BE2C (cell line): ENCODE measurements at regions not wholly inside any gene's neighbourhood (a gene's known extent, or its start where the extent isn't known, plus 50 kb on each side); places are given as distances from the start of the nearest gene placed in this dataset.

Source experiments
- DNase-seq: peaks from one replicate; pipeline ENCODE4 v3.0.0-alpha.2; 2020
- H3K27me3 ChIP-seq: fragments of 250-450 bp; sonication (Bioruptor Pico); 2 replicates; pipeline ENCODE4 v1.5.1; 2020; ENCODE audit warnings: mild to moderate bottlenecking
- H3K36me3 ChIP-seq: fragments of 250-450 bp; sonication (Bioruptor Pico); 2 replicates; pipeline ENCODE4 v1.5.1; 2020; ENCODE audit warnings: mild to moderate bottlenecking
- H3K4me1 ChIP-seq: fragments of 250-450 bp; sonication (Bioruptor Pico); 2 replicates; pipeline ENCODE4 v1.5.1; 2020
- H3K4me3 ChIP-seq: 2 replicates; pipeline ENCODE4 v1.5.1; 2011; ENCODE audit warnings: low read depth, low read length
- H3K9me3 ChIP-seq: fragments of 250-450 bp; sonication (Bioruptor Pico); 2 replicates; pipeline ENCODE4 v1.5.1; 2020
- TF ChIP-seq, protein P1 (sequence below): IDR thresholded peaks from 2 replicates; pipeline ENCODE4 v1.5.1; 2012; ENCODE audit warnings: mild to moderate bottlenecking, low read depth, low read length

- Histone ChIP-seq H3K27me3 (no peaks in the 10 kb centered on the region), H3K4me1 (peaks cover 15% of the 10 kb centered on the region), H3K4me3 (no peak overlapping the region), H3K36me3 (no peaks in the 10 kb centered on the region), H3K9me3 (no peaks in the 10 kb centered on the region)
- TF ChIP-seq, protein P1, sequence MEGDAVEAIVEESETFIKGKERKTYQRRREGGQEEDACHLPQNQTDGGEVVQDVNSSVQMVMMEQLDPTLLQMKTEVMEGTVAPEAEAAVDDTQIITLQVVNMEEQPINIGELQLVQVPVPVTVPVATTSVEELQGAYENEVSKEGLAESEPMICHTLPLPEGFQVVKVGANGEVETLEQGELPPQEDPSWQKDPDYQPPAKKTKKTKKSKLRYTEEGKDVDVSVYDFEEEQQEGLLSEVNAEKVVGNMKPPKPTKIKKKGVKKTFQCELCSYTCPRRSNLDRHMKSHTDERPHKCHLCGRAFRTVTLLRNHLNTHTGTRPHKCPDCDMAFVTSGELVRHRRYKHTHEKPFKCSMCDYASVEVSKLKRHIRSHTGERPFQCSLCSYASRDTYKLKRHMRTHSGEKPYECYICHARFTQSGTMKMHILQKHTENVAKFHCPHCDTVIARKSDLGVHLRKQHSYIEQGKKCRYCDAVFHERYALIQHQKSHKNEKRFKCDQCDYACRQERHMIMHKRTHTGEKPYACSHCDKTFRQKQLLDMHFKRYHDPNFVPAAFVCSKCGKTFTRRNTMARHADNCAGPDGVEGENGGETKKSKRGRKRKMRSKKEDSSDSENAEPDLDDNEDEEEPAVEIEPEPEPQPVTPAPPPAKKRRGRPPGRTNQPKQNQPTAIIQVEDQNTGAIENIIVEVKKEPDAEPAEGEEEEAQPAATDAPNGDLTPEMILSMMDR = no peak
- no peak for DNase-seq
Observed at GRCh38 chr5:148949841-148950470, 112.9 kb downstream of the SH3TC2 start.

DNA sequence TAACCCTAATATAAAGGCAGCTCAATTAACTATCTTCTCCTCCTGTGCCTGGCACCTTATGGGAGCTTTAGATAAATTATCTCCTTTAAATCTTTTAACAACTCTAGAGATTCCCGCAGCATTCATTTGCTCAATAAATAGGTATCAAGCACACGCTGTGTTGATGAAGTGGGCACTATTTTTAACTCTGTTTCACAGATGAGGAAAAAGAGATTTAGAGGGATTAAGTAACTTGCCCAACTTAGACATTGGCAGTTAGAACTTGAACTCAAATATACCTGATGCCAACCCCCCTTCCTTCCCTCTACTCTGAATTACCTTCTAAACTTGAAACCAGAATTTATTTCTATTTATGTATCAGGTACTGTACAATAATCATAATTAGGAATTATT, 112.4 kb downstream of the SH3TC2 start:
- TF ChIP-seq, protein P1 = no peak
- no peaks in the 10 kb centered on the region for H3K27me3 ChIP-seq
- H3K36me3 ChIP-seq = no peaks in the 10 kb centered on the region
- DNase-seq = no peak
- H3K4me1 ChIP-seq = peaks cover 15% of the 10 kb centered on the region
- no peak overlapping the region for H3K4me3 ChIP-seq
- no peaks in the 10 kb centered on the region for H3K9me3 ChIP-seq

DNA sequence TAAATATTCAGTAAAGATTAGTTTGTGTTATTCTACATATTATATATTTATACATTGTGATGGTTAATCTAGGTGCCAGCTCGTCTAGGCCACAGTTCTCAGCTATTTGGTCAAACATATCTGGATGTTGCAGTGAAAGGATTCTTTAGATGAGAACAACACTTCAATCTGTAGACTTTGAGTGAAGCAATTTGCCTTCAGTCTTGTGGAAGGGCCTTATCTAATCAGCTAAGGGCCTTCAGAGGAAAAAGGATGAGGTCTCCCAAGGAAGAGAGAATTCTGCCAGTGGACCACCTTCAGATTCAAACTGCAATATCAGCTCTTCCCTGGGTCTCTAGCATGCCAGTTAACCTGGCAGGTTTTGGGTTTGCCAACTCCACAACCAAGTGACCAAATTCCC, 112.0 kb downstream of the SH3TC2 start:
- Histone ChIP-seq H3K4me1 (peaks cover 15% of the 10 kb centered on the region), H3K27me3 (no peaks in the 10 kb centered on the region), H3K36me3 (no peaks in the 10 kb centered on the region), H3K4me3 (no peak overlapping the region), H3K9me3 (no peaks in the 10 kb centered on the region)
- TF ChIP-seq, protein P1 = no peak
- no peak for DNase-seq

GRCh38 chr5:148951612-148952011, 111.2 kb downstream of the SH3TC2 start:
- Histone ChIP-seq H3K4me3 (no peak overlapping the region), H3K9me3 (no peaks in the 10 kb centered on the region), H3K4me1 (peaks cover 19% of the 10 kb centered on the region), H3K27me3 (no peaks in the 10 kb centered on the region), H3K36me3 (no peaks in the 10 kb centered on the region)
- TF ChIP-seq, protein P1 = no peak
- no peak for DNase-seq

DNA sequence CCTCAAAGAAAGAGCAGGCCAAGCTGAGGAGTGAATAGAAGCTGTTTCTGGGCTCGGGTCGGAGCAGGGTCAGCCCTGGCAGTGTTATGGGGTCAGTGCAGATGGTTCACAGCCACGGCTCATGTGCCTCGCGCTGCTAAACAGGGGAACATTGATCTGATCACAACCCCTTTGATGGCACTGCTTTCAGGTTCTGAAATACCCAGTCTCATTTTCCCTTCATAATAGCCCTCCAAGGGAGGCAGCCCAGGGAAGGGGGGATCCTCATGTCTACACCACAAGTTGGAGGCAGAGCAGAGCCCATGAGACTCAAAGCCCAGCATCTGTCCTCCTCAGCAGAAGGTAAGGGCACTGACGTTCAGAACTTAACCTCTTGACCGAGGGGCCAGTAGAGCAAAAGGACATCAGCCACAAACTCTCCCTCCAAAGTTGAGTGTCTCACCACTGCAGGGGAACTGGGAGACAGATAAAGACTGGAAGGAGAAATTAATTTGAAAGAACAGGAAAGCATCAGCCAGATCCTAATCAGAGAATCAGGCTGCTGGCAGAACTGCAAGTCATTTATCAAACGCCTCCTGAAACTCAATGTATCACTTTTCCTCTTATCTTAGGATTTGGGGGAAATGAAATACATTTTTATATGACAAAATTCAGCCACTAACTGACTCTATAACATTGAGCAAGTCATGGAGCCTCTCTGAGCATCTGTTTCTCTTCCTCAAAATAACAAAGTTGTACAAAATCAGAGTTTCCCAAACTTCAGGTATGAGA, 110.6 kb downstream of the SH3TC2 start:
- DNase-seq = no peak

More for the DNA sequence above, 110.6 kb downstream of the SH3TC2 start:
- Histone ChIP-seq H3K36me3 (no peaks in the 10 kb centered on the region), H3K27me3 (no peaks in the 10 kb centered on the region), H3K4me3 (no peak overlapping the region), H3K9me3 (no peaks in the 10 kb centered on the region), H3K4me1 (peaks cover 19% of the 10 kb centered on the region)
- TF ChIP-seq, protein P1 = no peak
